ENCODE measurements at regions not wholly inside any gene's neighbourhood (a gene's known extent, or its start where the extent isn't known, plus 50 kb on each side); places are given as distances from the start of the nearest gene placed in this dataset.
"Not testable (repeated sequence)": the region's sequence is repeated elsewhere in the genome, so short reads cannot be mapped to it uniquely, and the experiment has no call there.

- no peak for DNase-seq (ENCODE audit: low read depth in 2 of 2)
Measured at GRCh38 chr10:78413076-78414055, 379.7 kb downstream of the RPS24 start.

GRCh38 chr10:78414380-78414779 is 380.7 kb downstream of the RPS24 start:
- DNase-seq (ENCODE audit: low read depth in 2 of 2): no peak

DNA sequence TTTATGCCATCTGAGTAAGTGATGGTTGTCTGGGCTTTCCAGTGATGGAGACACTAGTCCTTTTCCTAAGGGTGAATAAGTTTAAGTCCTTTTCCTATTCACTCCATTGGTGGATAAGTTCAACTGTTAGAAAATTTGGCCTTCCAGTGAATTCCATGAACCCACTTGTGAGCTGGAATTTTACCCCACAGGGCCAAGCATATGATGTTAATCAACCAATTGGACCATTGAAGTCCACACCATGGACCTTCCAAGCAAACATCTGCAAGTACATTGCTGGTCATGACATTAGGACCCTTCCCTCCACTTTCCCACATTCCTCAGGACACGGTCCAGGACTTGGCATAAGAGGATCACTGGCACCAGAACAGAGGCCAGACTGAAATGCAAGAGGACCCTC is 381.4 kb downstream of the RPS24 start:
- no peak for DNase-seq (ENCODE audit: low read depth in 2 of 2)

DNA sequence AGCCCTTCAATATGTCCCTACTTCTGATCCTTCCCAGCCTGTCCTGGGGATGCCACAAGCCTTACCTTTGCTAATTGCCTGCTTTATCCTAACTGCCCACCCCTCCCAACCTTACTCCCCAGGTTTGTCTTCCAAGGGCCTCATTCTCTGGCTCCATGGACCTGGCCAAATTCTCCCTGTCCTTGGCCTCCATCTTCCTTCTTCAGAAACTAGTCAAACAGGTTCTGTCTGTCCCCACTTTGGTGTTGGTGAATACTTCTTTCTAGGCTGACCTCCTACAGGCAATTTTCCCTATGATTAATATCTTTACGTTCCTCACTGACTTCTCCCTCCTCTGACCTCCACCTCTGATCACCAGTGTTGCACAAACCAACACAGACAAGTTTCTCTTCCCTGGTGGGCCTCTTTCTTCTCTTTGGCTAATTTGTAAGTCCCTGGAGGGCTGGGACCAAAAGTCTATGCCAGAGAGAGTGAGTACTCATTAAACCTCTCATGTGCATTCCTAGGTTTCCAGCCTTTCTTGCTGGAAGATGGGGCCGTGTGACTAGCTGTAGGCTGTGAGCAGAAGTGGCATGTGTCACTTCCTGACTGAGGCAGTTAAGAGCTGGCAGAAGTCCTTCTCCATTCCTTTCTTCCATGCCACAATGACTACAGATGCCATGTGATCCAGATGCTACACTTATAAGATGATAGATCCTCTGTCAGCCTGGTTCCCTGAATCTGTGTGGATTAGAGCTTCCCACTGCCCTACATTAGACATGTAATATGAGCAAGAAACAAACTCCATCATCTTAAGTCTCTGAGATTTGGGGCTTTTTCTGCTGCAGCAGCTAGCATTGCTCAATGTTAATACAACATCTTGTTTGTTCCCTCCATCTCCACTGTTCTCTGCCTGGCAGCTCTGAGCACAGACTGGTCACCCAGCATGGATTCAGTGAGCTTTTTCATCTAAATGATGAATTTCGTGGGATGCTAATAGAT is 382.7 kb downstream of the RPS24 start:
- DNase-seq (ENCODE audit: low read depth in 2 of 2): no peak

DNA sequence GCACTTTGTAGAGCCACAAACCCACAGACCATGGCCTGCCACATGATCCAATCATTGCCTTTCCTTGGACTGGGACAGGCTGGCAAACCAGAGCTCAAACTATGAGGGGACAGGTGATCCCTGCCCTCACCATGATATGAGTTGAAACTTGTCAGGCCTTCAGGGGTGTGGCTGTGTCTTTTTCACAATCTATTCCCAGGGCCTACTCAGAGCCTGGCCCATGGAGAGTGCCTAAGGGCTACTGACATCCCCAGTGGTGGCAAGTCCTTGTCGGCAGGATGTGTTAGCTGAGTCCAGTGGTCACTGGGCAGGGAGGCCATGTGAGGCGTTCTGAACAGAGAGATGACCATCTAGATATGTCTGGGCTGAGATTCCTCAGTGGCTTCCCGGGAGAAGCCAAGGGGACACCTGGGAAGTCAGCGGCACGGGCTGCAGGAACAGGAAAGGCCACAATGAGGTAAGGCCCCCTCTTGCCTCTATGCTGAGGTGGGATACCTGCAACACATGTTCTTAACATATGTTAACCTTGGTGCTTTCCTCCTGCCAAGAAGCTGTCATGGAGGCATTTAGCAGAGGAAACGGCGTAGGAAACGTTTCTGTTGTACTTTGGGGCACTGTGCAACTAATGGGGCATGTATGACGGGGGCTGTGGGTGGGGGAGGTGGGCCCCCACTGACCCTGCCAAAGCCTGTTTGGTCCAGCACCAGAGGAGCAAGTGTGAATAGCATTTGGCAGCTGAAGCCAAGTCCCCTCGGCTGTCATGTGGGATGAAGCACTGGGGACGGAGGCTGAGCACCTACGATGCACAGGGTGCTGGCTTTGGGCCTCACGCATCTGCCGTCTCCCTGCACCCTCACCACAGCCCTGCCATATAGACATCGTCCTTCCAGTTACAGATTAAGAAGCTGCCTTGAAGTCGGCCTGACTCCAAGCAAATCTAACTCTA is 384.0 kb downstream of the RPS24 start:
- DNase-seq (ENCODE audit: low read depth in 2 of 2): no peak

GRCh38 chr10:78419481-78420265 is 386.0 kb downstream of the RPS24 start:
- DNase-seq (ENCODE audit: low read depth in 2 of 2): no peak

DNA sequence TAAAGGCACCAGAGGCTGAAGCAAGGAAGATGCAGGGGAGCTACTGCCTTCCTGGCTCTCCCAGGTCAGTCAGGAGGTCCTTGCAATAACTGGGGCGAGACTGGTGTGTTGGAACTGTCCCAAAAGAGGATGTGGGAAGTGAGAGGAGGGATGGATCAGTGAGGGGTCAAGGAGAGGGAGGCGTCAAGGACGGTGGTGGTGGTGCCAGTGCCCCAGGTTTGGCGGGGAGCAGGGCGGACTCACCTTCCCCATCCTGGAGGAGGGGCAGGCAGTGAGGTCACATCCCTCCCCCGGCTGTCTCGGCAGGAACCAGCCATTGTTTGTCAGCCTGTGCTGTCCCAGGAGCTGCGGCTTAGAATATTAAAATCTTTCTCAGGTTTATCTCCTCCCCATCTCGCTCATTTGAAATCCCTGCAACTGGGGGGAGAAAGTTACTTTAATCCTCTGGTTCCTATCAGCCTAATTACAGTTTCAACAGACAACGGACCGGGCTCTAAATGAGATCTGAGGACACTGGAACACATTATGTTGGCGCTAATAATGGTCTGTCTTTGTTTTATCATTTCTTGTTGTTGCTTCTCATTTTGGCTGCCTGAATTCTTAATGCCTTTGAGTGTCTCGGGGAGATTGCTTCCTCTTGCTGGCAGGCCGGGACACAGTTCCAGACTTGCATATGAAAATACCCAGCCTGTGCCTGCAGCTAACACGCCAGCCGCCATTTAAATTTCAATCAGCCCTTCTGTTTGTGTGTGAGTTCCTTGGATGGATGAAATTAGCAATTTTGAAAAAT is 387.5 kb downstream of the RPS24 start:
- no peak for DNase-seq (ENCODE audit: low read depth in 2 of 2)

GRCh38 chr10:78424050-78424449 is 390.4 kb downstream of the RPS24 start:
- not testable (repeated sequence) for DNase-seq (ENCODE audit: low read depth in 2 of 2)

DNA sequence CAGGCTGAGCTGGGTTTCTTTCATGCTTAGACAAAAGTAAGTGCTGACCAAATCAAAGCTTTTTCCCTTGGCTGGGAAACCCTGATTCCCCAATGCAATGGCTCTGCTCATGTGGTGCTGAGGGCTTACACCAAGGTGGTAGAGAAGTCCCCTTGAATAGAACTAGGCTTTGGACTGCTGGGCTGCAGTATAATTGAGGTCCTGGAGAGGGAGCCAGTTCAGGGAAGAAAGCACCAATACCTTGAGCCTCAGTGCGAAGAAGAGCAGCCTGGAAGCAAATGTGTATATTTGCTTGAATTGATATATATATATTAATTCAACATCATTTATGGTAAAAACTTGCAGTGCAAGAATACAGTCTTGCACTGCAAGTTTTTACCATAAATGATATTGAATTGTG is 391.1 kb downstream of the RPS24 start:
- DNase-seq (ENCODE audit: low read depth in 2 of 2): no peak

DNA sequence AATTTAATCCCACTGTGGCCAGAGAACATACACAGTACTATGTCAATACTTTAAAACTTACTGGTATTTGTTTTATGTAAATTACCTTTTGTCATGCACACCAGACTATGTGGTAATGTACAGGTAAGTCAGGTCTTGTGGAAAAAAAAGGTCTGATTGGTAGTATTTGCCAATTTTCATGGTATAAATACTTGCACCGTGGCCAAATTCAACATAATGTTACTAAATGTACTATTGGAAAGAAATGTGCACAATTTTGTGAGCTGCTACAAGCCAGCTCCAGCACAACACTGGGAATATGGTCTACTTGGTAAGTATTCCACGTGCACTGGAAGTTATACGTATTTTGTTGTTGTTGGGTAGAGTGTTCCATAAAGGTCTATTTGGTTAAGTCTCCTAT is 392.5 kb downstream of the RPS24 start:
- no peak for DNase-seq (ENCODE audit: low read depth in 2 of 2)

DNA sequence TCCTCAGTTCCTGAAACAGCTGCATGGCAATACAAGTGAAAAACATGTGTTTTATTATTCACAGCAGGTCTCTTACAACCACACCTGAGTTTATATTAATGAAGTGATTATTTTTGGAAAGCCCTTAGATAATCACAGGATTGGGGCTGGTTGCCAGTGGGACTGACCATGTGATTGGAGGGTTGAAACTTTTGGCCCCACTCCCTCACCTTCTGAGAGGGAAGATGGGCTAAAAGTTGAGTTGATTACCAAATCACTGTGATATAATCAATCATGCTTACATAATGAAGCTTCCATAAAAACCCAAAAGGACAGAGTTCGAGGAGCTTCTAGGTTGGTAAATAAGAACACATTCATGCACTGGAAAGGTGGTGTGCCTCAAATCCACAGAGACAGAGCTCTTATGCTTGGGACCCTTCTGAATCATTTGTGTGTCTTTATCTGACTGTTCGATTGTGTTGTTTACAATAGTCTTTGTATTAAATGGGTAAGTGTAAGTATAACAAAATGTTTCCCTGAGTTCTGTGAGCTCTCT is 393.9 kb downstream of the RPS24 start:
- DNase-seq (ENCODE audit: low read depth in 2 of 2): no peak

DNA sequence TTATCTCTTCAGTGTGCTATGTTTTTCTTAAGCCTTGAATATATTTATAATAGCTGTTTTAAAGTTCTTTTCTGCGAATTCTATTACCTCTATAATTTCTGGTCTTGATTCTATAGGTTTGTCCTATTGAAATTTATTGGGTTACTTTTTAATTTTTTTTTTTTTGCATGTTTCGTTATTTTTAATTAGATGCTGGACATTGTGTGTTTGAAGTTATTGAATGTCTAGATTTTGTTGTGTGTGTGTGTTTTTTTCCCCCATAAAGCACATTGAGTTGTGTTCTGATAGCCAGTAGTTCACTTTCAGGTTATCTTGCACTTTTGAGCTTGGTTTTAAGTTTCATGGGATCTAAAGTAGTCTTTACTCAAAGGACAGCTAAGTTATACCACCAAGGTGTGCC is 394.9 kb downstream of the RPS24 start:
- no peak for DNase-seq (ENCODE audit: low read depth in 2 of 2)

DNA sequence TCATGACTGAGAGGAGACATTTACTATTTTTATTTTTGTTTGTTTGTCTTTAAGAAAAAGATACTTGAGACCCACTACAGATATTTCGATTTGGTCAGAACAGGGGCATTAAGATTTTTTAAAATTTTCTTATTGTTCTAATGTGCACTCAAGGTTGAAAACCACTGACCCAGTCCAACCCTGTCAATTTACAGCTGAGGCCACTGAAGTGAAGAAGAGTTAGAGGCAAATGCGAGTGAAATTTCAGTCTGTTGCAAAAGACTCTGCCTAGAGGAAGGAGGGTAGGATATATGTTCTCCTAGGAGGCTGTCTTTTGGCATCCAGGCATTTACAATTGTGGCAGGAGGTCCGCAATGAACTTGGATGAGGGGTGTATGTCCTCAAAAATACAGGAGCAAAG is 396.3 kb downstream of the RPS24 start:
- no peak for DNase-seq (ENCODE audit: low read depth in 2 of 2)

- DNase-seq (ENCODE audit: low read depth in 2 of 2): no peak
Measured at GRCh38 chr10:78432583-78432982, 398.9 kb downstream of the RPS24 start.

- no peak for DNase-seq (ENCODE audit: low read depth in 2 of 2)
Measured at GRCh38 chr10:78433076-78433595, 399.5 kb downstream of the RPS24 start.

GRCh38 chr10:78433766-78434535 is 400.3 kb downstream of the RPS24 start:
- no peak for DNase-seq (ENCODE audit: low read depth in 2 of 2)

GRCh38 chr10:78434886-78435285 is 401.2 kb downstream of the RPS24 start:
- DNase-seq (ENCODE audit: low read depth in 2 of 2): no peak

- no peak for DNase-seq (ENCODE audit: low read depth in 2 of 2)
Measured at GRCh38 chr10:78435484-78436221, 402.0 kb downstream of the RPS24 start.

All from stimulated activated CD8-positive, alpha-beta memory T cell treated with anti-CD3 and anti-CD28 coated beads, Interleukin-7, amount 100 ng/mL, for 1 hour (primary cell).